Heart right ventricle (tissue), 16 donors: ENCODE measurements at regions not wholly inside any gene's neighbourhood (a gene's known extent, or its start where the extent isn't known, plus 50 kb on each side); places are given as distances from the start of the nearest gene placed in this dataset.

ENCODE experiments used
- ATAC-seq, 8 donors: fragments of 200-7000 bp; cut with Tn5 transposase; one replicate each; pipeline ENCODE4 v1.9.1; 2020; ENCODE audit warnings: mild to moderate bottlenecking in 8 of 8, moderate library complexity in 8 of 8, moderate number of reproducible peaks in 1 of 8
- DNase-seq, 2 donors: peaks; one replicate each; pipeline ENCODE4 v3.0.0-alpha.2; 2020
- H3K27ac ChIP-seq, 10 donors: fragments of 200-600 bp; sonication (generic) in 2 of 10; one replicate each; pipeline versions ENCODE4 v1.5.0 to v1.8.0; 2020 to 2022; ENCODE audit warnings: mild to moderate bottlenecking in 3 of 10
- H3K27me3 ChIP-seq, 7 donors: fragments of 200-600 bp; one replicate each; pipeline ENCODE4 v1.8.0; 2021 to 2022; ENCODE audit warnings: mild to moderate bottlenecking in 2 of 7
- H3K36me3 ChIP-seq, 9 donors: fragments of 200-600 bp; sonication (generic) in 1 of 9; one replicate each; pipeline versions ENCODE4 v1.5.0 to v1.8.0; 2020 to 2022; ENCODE audit warnings: mild to moderate bottlenecking in 2 of 9
- H3K4me1 ChIP-seq, 9 donors: fragments of 200-600 bp; sonication (generic) in 1 of 9; one replicate each; pipeline versions ENCODE4 v1.5.0 to v1.8.0; 2020 to 2022; ENCODE audit warnings: mild to moderate bottlenecking in 4 of 9
- H3K4me3 ChIP-seq, 10 donors: fragments of 200-600 bp; sonication (generic) in 2 of 10; one replicate each; pipeline versions ENCODE4 v1.5.0 to v1.8.0; 2020 to 2022; ENCODE audit warnings: mild to moderate bottlenecking in 7 of 10, moderate library complexity in 2 of 10
- H3K9me3 ChIP-seq, 11 donors: fragments of 200-600 bp in 10 of 11; sonication (generic) in 2 of 11; one replicate each; pipeline versions ENCODE4 v1.5.0 to v1.8.0; 2013 to 2022; ENCODE audit warnings: mild to moderate bottlenecking in 2 of 11, control low read depth in 1 of 11, moderate library complexity in 1 of 11
- WGBS, 2 donors: extraction: QIAGEN DNeasy Blood & Tissue Kit; methylation state at CpG; one replicate each; pipeline ENCODE4 v1.1.7; 2013; ENCODE audit warnings: inconsistent platforms in 1 of 2; 5-methylcytosine and 5-hydroxymethylcytosine counted together
- intact Hi-C, 10 donors: fragments of 100-400 bp; cut with DNase I; formaldehyde crosslinking; loops; one replicate each; pipeline versions ENCODE4 v1.11.1 to v1.14.2; 2022
- TF ChIP-seq, protein P1 (sequence below), 9 donors: fragments of 200-600 bp; sonication (generic) in 2 of 9; IDR thresholded peaks; one replicate each; pipeline versions ENCODE4 v1.5.0 to v1.8.0; 2021 to 2022; ENCODE audit warnings: antibody characterized with exemption in 9 of 9, mild to moderate bottlenecking in 5 of 9, moderate library complexity in 1 of 9
- donor health status: Arrhythmogenic right ventricular cardiomyopathy.
- donor health status: ischemic (EF 13 %, LVEDD 7.1; RV severe dilation, severe dysfunction).
- donor health status: healthy with polysubstance abuse.
- donor health status: DM: no; HTN: yes; CAD: no.
- donor health status: DM: no; HTN: no; CAD: no.
- donor health status: ischemic (EF 25% LVEDD 6.9; RV normal size, moderate dysfunction).
- donor health status: ischemic (EF 25% LVEDD 5.7; RV mildly dilated, moderate dysfunction).
- donor health status: healthy.
- donor health status: DM: yes; HTN: yes; CAD: no.
- donor health status: Ischemic cardiomyopathy.
- donor health status: ischemic (EF 35%, LVEDD 5.7; RV mildly dilated, moderate dysfunction).
- donor health status: nonischemic (EF 11% LVEDD 7.7; RV severe dilation, severe dysfunction).
- donor health status: DM: yes; HTN: yes; CAD: no.
- donor health status: PGD.
- donor health status: ischemic (EF 29% LVEDD 5.4; RV normal size, mild dysfunction).
- donor health status: nonischemic (EF 23%, LVEDD 6.1; RV moderate dilation, normal function).

- 86 to 88% methylated on average over 28 of the region's 28 CpGs for WGBS, 2 donors
- Histone ChIP-seq H3K4me1 (peaks cover 0 to 25% (median 14%) of the 10 kb centered on the region in 9 donors), H3K27ac (no peak overlapping the region), H3K4me3 (no peak overlapping the region), H3K9me3 (no peaks in the 10 kb centered on the region), H3K27me3 (peaks cover 0 to 2% (median 0%) of the 10 kb centered on the region in 7 donors), H3K36me3 (no peaks in the 10 kb centered on the region)
- DNase-seq (no peak), ATAC-seq (no peak)
- TF ChIP-seq, protein P1, sequence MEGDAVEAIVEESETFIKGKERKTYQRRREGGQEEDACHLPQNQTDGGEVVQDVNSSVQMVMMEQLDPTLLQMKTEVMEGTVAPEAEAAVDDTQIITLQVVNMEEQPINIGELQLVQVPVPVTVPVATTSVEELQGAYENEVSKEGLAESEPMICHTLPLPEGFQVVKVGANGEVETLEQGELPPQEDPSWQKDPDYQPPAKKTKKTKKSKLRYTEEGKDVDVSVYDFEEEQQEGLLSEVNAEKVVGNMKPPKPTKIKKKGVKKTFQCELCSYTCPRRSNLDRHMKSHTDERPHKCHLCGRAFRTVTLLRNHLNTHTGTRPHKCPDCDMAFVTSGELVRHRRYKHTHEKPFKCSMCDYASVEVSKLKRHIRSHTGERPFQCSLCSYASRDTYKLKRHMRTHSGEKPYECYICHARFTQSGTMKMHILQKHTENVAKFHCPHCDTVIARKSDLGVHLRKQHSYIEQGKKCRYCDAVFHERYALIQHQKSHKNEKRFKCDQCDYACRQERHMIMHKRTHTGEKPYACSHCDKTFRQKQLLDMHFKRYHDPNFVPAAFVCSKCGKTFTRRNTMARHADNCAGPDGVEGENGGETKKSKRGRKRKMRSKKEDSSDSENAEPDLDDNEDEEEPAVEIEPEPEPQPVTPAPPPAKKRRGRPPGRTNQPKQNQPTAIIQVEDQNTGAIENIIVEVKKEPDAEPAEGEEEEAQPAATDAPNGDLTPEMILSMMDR (IDR thresholded peaks at IDR 0.05), result no peak
- intact Hi-C loops, result no loop called here
Measured at GRCh38 chr2:240323601-240324291, 111.7 kb upstream of the GPC1 start.

DNA sequence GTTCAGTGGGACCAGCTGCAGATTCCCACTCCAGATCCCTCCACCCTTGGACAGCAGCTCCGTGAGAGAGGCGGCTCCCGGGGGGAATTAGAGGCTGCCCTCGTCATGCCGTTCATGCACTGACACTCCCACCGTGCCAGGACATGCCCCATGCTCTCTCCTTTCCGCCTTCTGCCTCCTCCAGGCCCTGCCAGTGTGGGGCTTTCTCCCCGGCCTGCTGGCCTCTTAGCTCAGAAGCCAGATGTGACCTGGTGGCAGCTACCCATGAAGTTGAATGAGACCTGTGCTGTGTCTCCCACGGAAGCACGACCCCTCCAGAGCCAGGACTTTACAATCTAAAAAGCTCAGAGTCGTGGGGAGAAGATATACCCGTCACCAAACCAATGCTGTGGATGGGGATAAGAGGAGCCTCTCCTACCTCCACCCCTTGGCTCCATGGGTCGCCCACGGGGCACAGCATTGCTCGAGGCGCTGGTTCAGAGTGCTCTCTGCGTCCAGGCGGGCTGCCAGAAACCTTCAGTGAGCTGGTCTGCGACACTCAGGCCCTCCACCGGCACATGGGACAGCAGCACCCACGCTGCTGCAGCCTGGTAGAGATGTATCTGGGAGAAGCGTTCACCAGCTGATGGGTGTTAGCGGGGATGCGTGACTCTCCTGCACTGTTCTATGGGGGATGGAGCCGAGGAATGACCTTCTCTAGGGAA lies 111.0 kb upstream of the GPC1 start:
- Histone ChIP-seq H3K27ac (no peak overlapping the region), H3K4me1 (peaks cover 0 to 22% (median 14%) of the 10 kb centered on the region in 9 donors), H3K9me3 (no peaks in the 10 kb centered on the region), H3K4me3 (no peak overlapping the region), H3K36me3 (no peaks in the 10 kb centered on the region), H3K27me3 (peaks cover 0 to 2% (median 0%) of the 10 kb centered on the region in 7 donors)
- ATAC-seq, result peak in 2 of 8 donors; percentile 22 to 47
- intact Hi-C loops, result no loop called here
- TF ChIP-seq, protein P1 (IDR thresholded peaks at IDR 0.05), result no peak
- 83 to 84% methylated on average over 25 of the region's 25 CpGs for WGBS, 2 donors
- no peak for DNase-seq

GRCh38 chr2:240325016-240326007 lies 110.2 kb upstream of the GPC1 start:
- TF ChIP-seq, protein P1 (IDR thresholded peaks at IDR 0.05), result no peak
- peak in 6 of 8 donors; percentile 44 to 73 (median 66) for ATAC-seq
- H3K4me1 ChIP-seq, result peaks cover 0 to 14% (median 10%) of the 10 kb centered on the region in 9 donors
- no peak overlapping the region for H3K4me3 ChIP-seq
- WGBS, 2 donors, result 65 to 67% methylated on average over 25 of the region's 25 CpGs
- DNase-seq, result peak; percentile 44 to 47
- no peaks in the 10 kb centered on the region for H3K36me3 ChIP-seq
- H3K27ac ChIP-seq, result no peak overlapping the region
- intact Hi-C loops, result no loop called here
- peaks cover 0 to 2% (median 0%) of the 10 kb centered on the region in 7 donors for H3K27me3 ChIP-seq
- no peaks in the 10 kb centered on the region for H3K9me3 ChIP-seq

GRCh38 chr2:240326246-240326645 lies 109.2 kb upstream of the GPC1 start:
- TF ChIP-seq, protein P1 (IDR thresholded peaks at IDR 0.05), result no peak
- H3K9me3 ChIP-seq, result peaks cover 0 to 9% (median 0%) of the 10 kb centered on the region in 11 donors
- H3K4me1 ChIP-seq, result peaks cover 0 to 10% (median 5%) of the 10 kb centered on the region in 9 donors
- intact Hi-C loops, result no loop called here
- H3K36me3 ChIP-seq, result no peaks in the 10 kb centered on the region
- no peak for DNase-seq
- WGBS, 2 donors, result 63 to 66% methylated on average over 4 of the region's 4 CpGs
- no peak for ATAC-seq
- no peak overlapping the region for H3K4me3 ChIP-seq
- no peak overlapping the region for H3K27ac ChIP-seq
- peaks cover 0 to 2% (median 0%) of the 10 kb centered on the region in 7 donors for H3K27me3 ChIP-seq
